ENCODE measurements at regions not wholly inside any gene's neighbourhood (a gene's known extent, or its start where the extent isn't known, plus 50 kb on each side); places are given as distances from the start of the nearest gene placed in this dataset.

DNA sequence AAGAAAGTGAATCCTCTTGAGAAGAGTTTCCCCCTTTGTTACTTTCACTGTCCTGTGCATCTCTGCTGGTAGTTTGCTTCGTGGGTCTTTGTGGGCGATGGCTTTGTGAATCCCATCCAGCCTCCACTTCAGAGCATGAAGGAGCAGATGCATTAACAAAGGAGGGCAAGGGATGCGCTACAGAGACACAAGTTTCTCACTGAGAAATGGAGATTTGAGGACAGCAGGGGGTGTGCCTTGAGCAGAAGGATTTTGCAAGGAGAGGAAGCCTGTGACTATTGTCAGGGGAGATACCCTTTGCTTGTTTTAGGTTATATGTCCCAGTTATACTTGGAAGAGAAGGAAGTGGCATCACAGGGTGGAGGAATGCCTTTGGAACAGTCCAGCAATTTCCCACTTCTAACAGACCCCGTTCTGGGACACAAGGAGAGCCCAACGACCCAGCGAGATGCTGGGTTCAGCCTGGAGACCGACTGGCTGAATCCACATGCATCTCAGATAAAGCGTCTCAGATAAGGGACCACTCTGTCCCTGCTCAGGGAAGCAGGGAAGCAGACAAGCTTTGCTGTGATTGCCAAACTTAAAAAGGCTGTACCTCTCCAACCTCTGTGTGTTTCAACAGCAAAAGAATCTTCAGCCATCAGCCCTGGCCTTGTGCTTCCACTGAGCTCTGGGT, 314.6 kb upstream of the GATB start:
- no peaks in the 10 kb centered on the region for H3K27me3 ChIP-seq (ENCODE audit: control insufficient read depth, insufficient read depth, low read length, poor library complexity, severe bottlenecking)
- H3K36me3 ChIP-seq (ENCODE audit: control insufficient read depth, insufficient read depth, low read length), result no peaks in the 10 kb centered on the region
- H3K27ac ChIP-seq (ENCODE audit: insufficient read depth, low read depth, low read length, poor library complexity, severe bottlenecking), result no peak overlapping the region
- peaks cover 3% of the 10 kb centered on the region for H3K4me1 ChIP-seq (ENCODE audit: control insufficient read depth, insufficient read depth, low read length)
- 63 to 71% methylated on average over 8 of the region's 8 CpGs for WGBS, 2 experiments
- no peaks in the 10 kb centered on the region for H3K9me3 ChIP-seq (ENCODE audit: control insufficient read depth, low read length)
- no peak overlapping the region for H3K4me3 ChIP-seq (ENCODE audit: insufficient read depth, low read depth, low read length)

DNA sequence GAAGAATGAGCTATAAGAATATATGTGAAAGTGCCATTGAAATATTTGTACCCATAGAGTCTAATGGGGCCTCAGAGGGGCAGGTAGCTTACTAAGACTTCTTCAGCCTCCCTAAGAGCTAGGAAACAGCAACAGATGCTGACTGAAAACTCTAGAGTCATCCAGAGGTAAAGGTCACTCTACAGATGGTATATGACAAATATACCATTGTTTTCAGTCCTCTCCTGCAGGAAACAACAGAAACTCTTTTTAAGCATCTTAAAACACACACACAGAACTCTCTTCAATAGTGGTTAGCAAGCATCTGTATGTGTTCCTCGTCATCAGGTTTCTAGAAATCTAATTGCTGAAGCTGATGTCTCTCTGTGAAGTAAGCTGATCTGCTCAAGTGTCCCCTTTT, 313.8 kb upstream of the GATB start:
- no peak overlapping the region for H3K4me3 ChIP-seq (ENCODE audit: insufficient read depth, low read depth, low read length)
- 93 to 94% methylated on average over 1 of the region's 1 CpG for WGBS, 2 experiments
- H3K36me3 ChIP-seq (ENCODE audit: control insufficient read depth, insufficient read depth, low read length), result no peaks in the 10 kb centered on the region

DNA sequence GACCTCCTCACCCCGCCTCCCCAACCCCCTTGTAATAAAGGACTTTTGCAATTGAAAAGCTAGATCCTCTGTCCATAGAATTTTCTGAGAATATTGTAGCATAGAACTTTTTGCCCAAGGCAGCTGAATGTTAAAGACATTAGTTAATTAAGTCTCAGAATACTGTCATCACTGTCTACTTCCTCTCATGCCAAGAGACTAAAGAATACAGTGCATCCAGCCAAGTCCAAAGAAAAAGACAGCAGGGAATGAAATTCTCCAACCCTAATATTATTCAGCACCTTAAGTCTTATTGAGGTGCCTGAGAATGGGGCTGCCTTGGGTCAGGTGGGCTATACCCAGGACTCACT, 313.3 kb upstream of the GATB start:
- Histone ChIP-seq H3K9me3 (ENCODE audit: control insufficient read depth, low read length) (no peaks in the 10 kb centered on the region), H3K27me3 (ENCODE audit: control insufficient read depth, insufficient read depth, low read length, poor library complexity, severe bottlenecking) (no peaks in the 10 kb centered on the region), H3K36me3 (ENCODE audit: control insufficient read depth, insufficient read depth, low read length) (no peaks in the 10 kb centered on the region), H3K4me3 (ENCODE audit: insufficient read depth, low read depth, low read length) (no peak overlapping the region), H3K27ac (ENCODE audit: insufficient read depth, low read depth, low read length, poor library complexity, severe bottlenecking) (no peak overlapping the region), H3K4me1 (ENCODE audit: control insufficient read depth, insufficient read depth, low read length) (peaks cover 3% of the 10 kb centered on the region)
- 83 to 96% methylated on average over 1 of the region's 1 CpG for WGBS, 2 experiments

More for the DNA sequence above, 313.8 kb upstream of the GATB start:
- Histone ChIP-seq H3K4me1 (ENCODE audit: control insufficient read depth, insufficient read depth, low read length) (peaks cover 3% of the 10 kb centered on the region), H3K9me3 (ENCODE audit: control insufficient read depth, low read length) (no peaks in the 10 kb centered on the region), H3K27ac (ENCODE audit: insufficient read depth, low read depth, low read length, poor library complexity, severe bottlenecking) (no peak overlapping the region), H3K27me3 (ENCODE audit: control insufficient read depth, insufficient read depth, low read length, poor library complexity, severe bottlenecking) (no peaks in the 10 kb centered on the region)

DNA sequence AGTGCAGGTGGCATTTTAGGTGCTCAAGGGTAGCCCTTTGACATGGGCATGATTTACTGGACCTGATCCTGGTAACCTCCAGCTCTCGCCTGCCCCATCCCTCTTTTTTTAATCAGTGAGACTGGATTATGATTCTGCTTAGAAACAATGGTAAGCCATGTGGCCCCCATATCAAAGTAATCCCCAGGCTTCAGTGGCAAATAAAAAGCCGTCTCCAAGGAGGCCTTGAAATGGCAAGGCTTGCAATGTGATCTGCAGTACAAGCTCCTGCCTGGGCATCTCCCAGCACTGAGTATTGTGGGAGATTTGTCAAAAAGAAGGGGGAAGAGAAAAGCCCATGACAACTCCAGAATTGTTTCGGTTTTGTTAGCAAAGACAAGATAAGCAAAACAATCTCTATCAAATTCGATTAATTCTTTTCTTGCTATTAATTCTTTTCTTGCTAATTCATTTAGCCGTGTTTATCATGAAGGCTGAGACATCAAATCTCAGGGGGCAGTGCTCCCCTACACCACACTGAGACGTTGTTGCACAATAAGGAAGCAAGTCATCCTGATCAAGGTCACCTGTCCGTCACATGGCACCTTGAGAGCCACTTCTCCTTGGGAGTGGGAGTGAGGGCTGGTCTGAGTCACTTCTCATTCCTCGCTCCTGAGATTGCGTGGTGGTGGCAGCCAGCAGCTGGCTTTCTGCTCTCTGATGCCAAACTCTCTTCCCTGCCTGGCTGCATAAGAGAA, 312.7 kb upstream of the GATB start:
- Histone ChIP-seq H3K27ac (ENCODE audit: insufficient read depth, low read depth, low read length, poor library complexity, severe bottlenecking) (no peak overlapping the region), H3K9me3 (ENCODE audit: control insufficient read depth, low read length) (no peaks in the 10 kb centered on the region), H3K36me3 (ENCODE audit: control insufficient read depth, insufficient read depth, low read length) (no peaks in the 10 kb centered on the region), H3K4me1 (ENCODE audit: control insufficient read depth, insufficient read depth, low read length) (peaks cover 3% of the 10 kb centered on the region), H3K27me3 (ENCODE audit: control insufficient read depth, insufficient read depth, low read length, poor library complexity, severe bottlenecking) (no peaks in the 10 kb centered on the region), H3K4me3 (ENCODE audit: insufficient read depth, low read depth, low read length) (no peak overlapping the region)
- 75 to 83% methylated on average over 9 of the region's 9 CpGs for WGBS, 2 experiments

DNA sequence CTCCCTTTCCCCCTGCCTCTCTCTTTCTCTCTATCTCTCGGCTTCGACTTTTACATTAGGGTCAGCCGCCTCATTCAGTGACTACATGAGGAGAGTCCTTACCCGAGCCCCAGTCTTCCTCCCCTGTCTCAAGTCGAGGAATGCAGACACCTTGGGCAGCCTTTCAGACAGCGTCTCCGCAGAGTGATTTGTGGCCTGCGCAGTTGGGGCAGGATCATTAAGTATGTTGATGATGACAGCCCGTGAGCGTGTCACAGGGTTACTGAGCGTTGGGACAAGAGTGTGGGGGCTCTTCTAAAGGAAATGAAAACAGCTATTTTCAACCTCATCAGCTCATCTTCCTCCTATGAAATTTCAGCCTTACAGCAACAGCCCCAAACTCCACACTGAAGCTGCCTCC, 312.1 kb upstream of the GATB start:
- Histone ChIP-seq H3K4me3 (ENCODE audit: insufficient read depth, low read depth, low read length) (no peak overlapping the region), H3K36me3 (ENCODE audit: control insufficient read depth, insufficient read depth, low read length) (no peaks in the 10 kb centered on the region), H3K4me1 (ENCODE audit: control insufficient read depth, insufficient read depth, low read length) (peaks cover 3% of the 10 kb centered on the region), H3K9me3 (ENCODE audit: control insufficient read depth, low read length) (no peaks in the 10 kb centered on the region), H3K27me3 (ENCODE audit: control insufficient read depth, insufficient read depth, low read length, poor library complexity, severe bottlenecking) (no peaks in the 10 kb centered on the region), H3K27ac (ENCODE audit: insufficient read depth, low read depth, low read length, poor library complexity, severe bottlenecking) (no peak overlapping the region)
- WGBS, 2 experiments, result 91 to 93% methylated on average over 11 of the region's 11 CpGs

DNA sequence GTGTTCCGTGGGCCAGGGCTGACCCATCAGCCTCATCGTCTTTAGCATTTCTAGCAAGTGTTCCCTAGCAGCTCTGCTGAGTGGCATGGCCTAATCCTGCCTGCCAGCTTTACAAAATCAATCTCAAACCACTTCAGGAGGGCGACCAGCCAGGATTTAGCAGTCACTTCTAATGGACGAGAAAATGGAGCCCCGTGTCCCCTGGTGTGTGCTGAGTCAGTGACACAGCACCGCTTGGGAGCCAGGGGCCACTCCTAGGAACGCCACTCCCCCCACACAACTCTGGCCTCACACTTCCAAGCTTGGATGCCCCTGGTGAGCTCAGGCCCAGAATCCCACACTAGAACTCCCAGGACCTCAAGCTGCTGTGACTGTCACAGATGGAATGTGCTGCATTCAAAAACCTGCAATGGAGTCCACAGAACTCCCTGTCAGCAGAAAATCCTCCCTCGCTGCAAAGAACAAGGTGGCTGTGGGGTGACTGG, 311.2 kb upstream of the GATB start:
- Histone ChIP-seq H3K36me3 (ENCODE audit: control insufficient read depth, insufficient read depth, low read length) (no peaks in the 10 kb centered on the region), H3K27ac (ENCODE audit: insufficient read depth, low read depth, low read length, poor library complexity, severe bottlenecking) (no peak overlapping the region), H3K27me3 (ENCODE audit: control insufficient read depth, insufficient read depth, low read length, poor library complexity, severe bottlenecking) (no peaks in the 10 kb centered on the region), H3K9me3 (ENCODE audit: control insufficient read depth, low read length) (no peaks in the 10 kb centered on the region), H3K4me1 (ENCODE audit: control insufficient read depth, insufficient read depth, low read length) (peaks cover 3% of the 10 kb centered on the region), H3K4me3 (ENCODE audit: insufficient read depth, low read depth, low read length) (no peak overlapping the region)
- WGBS, 2 experiments, result 92 to 93% methylated on average over 7 to 8 of the region's 8 CpGs

DNA sequence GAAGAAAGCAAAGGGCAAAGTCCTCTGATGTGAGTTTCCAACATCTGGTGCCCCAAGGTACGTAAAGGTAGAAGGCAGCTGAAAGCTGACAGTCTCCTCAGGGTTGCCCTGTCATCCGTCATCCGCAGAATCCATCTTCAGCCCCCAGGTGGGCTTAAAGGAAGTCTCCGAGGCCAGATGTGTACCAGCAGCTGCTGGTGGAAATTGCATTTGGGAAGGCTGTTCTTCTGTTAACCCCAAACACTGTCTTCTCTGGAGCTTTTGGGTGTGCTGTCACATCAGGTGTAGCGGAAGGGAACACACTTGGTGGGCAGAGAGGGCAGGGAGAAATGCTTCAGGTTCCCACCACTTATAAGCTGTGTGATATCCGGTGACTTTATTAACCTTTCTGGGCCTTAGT, 310.0 kb upstream of the GATB start:
- H3K4me3 ChIP-seq (ENCODE audit: insufficient read depth, low read depth, low read length), result no peak overlapping the region
- 96 to 97% methylated on average over 6 of the region's 6 CpGs for WGBS, 2 experiments
- no peaks in the 10 kb centered on the region for H3K36me3 ChIP-seq (ENCODE audit: control insufficient read depth, insufficient read depth, low read length)

DNA sequence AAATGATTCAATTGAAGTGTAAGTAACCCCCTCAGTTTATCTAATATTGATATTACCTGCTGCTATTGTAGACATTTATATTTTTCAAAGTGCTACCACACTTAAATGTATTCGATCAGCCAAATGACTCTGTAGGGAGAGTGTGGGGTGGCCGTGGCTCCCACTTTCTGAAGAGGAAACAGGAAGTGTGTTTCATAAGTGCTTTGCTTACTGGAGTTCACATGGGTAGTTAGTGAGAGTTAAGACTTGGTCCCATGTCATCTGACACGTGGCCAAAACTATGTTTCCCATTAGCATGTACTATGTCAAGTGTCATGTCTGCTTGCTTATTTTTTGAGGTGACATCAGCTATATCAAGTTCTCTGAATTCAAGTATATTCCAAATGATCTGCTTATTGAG, 308.1 kb upstream of the GATB start:
- Histone ChIP-seq H3K27ac (ENCODE audit: insufficient read depth, low read depth, low read length, poor library complexity, severe bottlenecking) (no peak overlapping the region), H3K27me3 (ENCODE audit: control insufficient read depth, insufficient read depth, low read length, poor library complexity, severe bottlenecking) (no peaks in the 10 kb centered on the region), H3K36me3 (ENCODE audit: control insufficient read depth, insufficient read depth, low read length) (no peaks in the 10 kb centered on the region), H3K9me3 (ENCODE audit: control insufficient read depth, low read length) (no peaks in the 10 kb centered on the region), H3K4me3 (ENCODE audit: insufficient read depth, low read depth, low read length) (no peak overlapping the region), H3K4me1 (ENCODE audit: control insufficient read depth, insufficient read depth, low read length) (no peaks in the 10 kb centered on the region)
- WGBS, 2 experiments, result 89 to 90% methylated on average over 3 of the region's 3 CpGs

More for the DNA sequence above, 310.0 kb upstream of the GATB start:
- H3K27ac ChIP-seq (ENCODE audit: insufficient read depth, low read depth, low read length, poor library complexity, severe bottlenecking), result no peak overlapping the region
- peaks cover 3% of the 10 kb centered on the region for H3K4me1 ChIP-seq (ENCODE audit: control insufficient read depth, insufficient read depth, low read length)
- H3K27me3 ChIP-seq (ENCODE audit: control insufficient read depth, insufficient read depth, low read length, poor library complexity, severe bottlenecking), result no peaks in the 10 kb centered on the region
- no peaks in the 10 kb centered on the region for H3K9me3 ChIP-seq (ENCODE audit: control insufficient read depth, low read length)

DNA sequence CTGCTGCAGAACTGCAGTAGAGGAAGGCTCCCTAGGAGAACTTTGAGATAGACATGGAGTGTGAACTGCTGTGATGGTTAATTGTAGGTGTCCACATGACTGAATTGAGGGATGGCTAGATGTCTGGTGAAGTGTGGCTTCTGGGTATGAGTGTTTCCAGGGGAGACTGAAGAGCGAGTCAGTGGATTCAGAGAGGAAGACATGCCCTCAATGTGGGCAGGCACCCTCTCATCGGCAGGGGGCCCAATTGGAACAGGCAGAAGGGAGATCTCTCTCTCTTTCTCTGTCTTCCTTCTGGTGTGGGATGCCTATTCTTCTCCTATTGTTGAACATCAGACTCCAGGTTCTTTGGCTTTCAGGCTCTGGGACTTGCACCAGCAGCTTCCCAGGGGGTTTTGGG, 304.7 kb upstream of the GATB start:
- H3K4me3 ChIP-seq (ENCODE audit: insufficient read depth, low read depth, low read length), result no peak overlapping the region
- no peak overlapping the region for H3K27ac ChIP-seq (ENCODE audit: insufficient read depth, low read depth, low read length, poor library complexity, severe bottlenecking)
- 87% methylated on average over 2 of the region's 2 CpGs for WGBS, 2 experiments
- no peaks in the 10 kb centered on the region for H3K4me1 ChIP-seq (ENCODE audit: control insufficient read depth, insufficient read depth, low read length)
- H3K27me3 ChIP-seq (ENCODE audit: control insufficient read depth, insufficient read depth, low read length, poor library complexity, severe bottlenecking), result no peaks in the 10 kb centered on the region
- no peaks in the 10 kb centered on the region for H3K9me3 ChIP-seq (ENCODE audit: control insufficient read depth, low read length)
- H3K36me3 ChIP-seq (ENCODE audit: control insufficient read depth, insufficient read depth, low read length), result no peaks in the 10 kb centered on the region

DNA sequence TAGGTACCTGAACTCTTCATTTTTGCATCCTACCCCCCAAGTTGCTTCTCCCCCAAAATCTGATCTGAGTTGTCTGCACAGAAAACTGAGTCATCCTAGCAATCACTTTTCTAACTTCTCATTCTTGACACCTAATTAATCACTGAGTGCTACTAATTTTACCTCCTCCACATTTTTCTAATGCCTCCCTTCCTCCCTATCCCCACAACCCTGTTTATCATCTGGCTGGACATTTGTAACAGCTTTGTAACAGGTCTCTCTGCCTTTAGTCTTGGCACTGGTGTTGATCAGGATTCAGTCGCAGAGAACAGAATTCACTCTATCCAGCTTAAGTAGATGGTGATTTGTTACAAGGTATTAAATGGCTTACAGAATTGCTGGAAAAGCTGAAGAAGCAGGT, 303.9 kb upstream of the GATB start:
- Histone ChIP-seq H3K4me1 (ENCODE audit: control insufficient read depth, insufficient read depth, low read length) (no peaks in the 10 kb centered on the region), H3K27me3 (ENCODE audit: control insufficient read depth, insufficient read depth, low read length, poor library complexity, severe bottlenecking) (no peaks in the 10 kb centered on the region), H3K9me3 (ENCODE audit: control insufficient read depth, low read length) (no peaks in the 10 kb centered on the region), H3K27ac (ENCODE audit: insufficient read depth, low read depth, low read length, poor library complexity, severe bottlenecking) (no peak overlapping the region), H3K36me3 (ENCODE audit: control insufficient read depth, insufficient read depth, low read length) (no peaks in the 10 kb centered on the region), H3K4me3 (ENCODE audit: insufficient read depth, low read depth, low read length) (no peak overlapping the region)
- 88 to 96% methylated on average over 1 of the region's 1 CpG for WGBS, 2 experiments
